ENCODE measurements at regions not wholly inside any gene's neighbourhood (a gene's known extent, or its start where the extent isn't known, plus 50 kb on each side); places are given as distances from the start of the nearest gene placed in this dataset.
"Not testable (repeated sequence)": the region's sequence is repeated elsewhere in the genome, so short reads cannot be mapped to it uniquely, and the experiment has no call there.

GRCh38 chr2:187206471-187206870 lies 241.6 kb downstream of the CALCRL start:
- intact Hi-C loops (cut with micrococcal nuclease) = no loop called here

- intact Hi-C loops (cut with micrococcal nuclease) = no loop called here
These were observed 242.0 kb downstream of the CALCRL start for GRCh38 chr2:187206071-187206470.

- intact Hi-C loops (cut with micrococcal nuclease) = no loop called here
These were observed 249.9 kb downstream of the CALCRL start for GRCh38 chr2:187198136-187198535.

- intact Hi-C loops (cut with micrococcal nuclease) = no loop called here
These were observed 254.0 kb downstream of the CALCRL start for GRCh38 chr2:187194049-187194448.

- intact Hi-C loops (cut with micrococcal nuclease) = no loop called here
These were observed 259.0 kb downstream of the CALCRL start for GRCh38 chr2:187188783-187189631.

- intact Hi-C loops (cut with micrococcal nuclease) = no loop called here
These were observed 260.5 kb downstream of the CALCRL start for GRCh38 chr2:187187519-187187918.

GRCh38 chr2:187180529-187180928 lies 267.5 kb downstream of the CALCRL start:
- intact Hi-C loops (cut with micrococcal nuclease) = no loop called here

- intact Hi-C loops (cut with micrococcal nuclease) = not testable (repeated sequence)
These were observed 269.2 kb downstream of the CALCRL start for GRCh38 chr2:187178876-187179275.

- intact Hi-C loops (cut with micrococcal nuclease) = no loop called here
These were observed 270.8 kb downstream of the CALCRL start for GRCh38 chr2:187177253-187177652.

- intact Hi-C loops (cut with micrococcal nuclease) = loop anchor here (5.0 kb wide), 1 partner anchor 278 kb away; no protein-coding TSS in a partner anchor
These were observed 273.5 kb downstream of the CALCRL start for GRCh38 chr2:187174582-187174981.

- intact Hi-C loops (cut with micrococcal nuclease) = loop anchor here (5.0 kb wide), 1 partner anchor 281 kb away; no protein-coding TSS in a partner anchor
These were observed 276.7 kb downstream of the CALCRL start for GRCh38 chr2:187171318-187171717.

- intact Hi-C loops (cut with micrococcal nuclease) = loop anchor here (5.0 kb wide), 1 partner anchor 282 kb away; no protein-coding TSS in a partner anchor
These were observed 278.2 kb downstream of the CALCRL start for GRCh38 chr2:187169864-187170263.

- intact Hi-C loops (cut with micrococcal nuclease) = no loop called here
These were observed 279.0 kb downstream of the CALCRL start for GRCh38 chr2:187168720-187169713.

GRCh38 chr2:187167491-187167890 lies 280.6 kb downstream of the CALCRL start:
- intact Hi-C loops (cut with micrococcal nuclease) = no loop called here

- intact Hi-C loops (cut with micrococcal nuclease) = no loop called here
These were observed 282.0 kb downstream of the CALCRL start for GRCh38 chr2:187165936-187166610.

GRCh38 chr2:187158452-187158851 lies 289.6 kb downstream of the CALCRL start:
- intact Hi-C loops (cut with micrococcal nuclease) = no loop called here

GRCh38 chr2:187157046-187157445 lies 291.0 kb downstream of the CALCRL start:
- intact Hi-C loops (cut with micrococcal nuclease) = no loop called here

- intact Hi-C loops (cut with micrococcal nuclease) = no loop called here
These were observed 292.6 kb downstream of the CALCRL start for GRCh38 chr2:187155476-187155875.

- intact Hi-C loops (cut with micrococcal nuclease) = no loop called here
These were observed 297.4 kb downstream of the CALCRL start for GRCh38 chr2:187150670-187151069.

GRCh38 chr2:187148059-187148714 lies 299.2 kb upstream of the ZSWIM2 start:
- intact Hi-C loops (cut with micrococcal nuclease) = no loop called here

GRCh38 chr2:187143537-187143936 lies 294.6 kb upstream of the ZSWIM2 start:
- intact Hi-C loops (cut with micrococcal nuclease) = no loop called here

All from T-helper 1 cell treated with Interleukin-12 subunit alpha and Interleukin-12 subunit beta and Interleukin-4 antibody, amounts not matched to agents 30 ng/mL and 1 ng/mL, for 36 hours (primary cell).